HG02571 (cell line): ENCODE measurements at regions not wholly inside any gene's neighbourhood (a gene's known extent, or its start where the extent isn't known, plus 50 kb on each side); places are given as distances from the start of the nearest gene placed in this dataset.

Experiments
- ATAC-seq: cut with Tn5 transposase; IDR thresholded peaks from one replicate; pipeline ENCODE4 v1.9.1; 2021; ENCODE audit warnings: mild to moderate bottlenecking, moderate library complexity; ENCODE audit not compliant: unreplicated experiment

- no peak for ATAC-seq
Observed at GRCh38 chr21:28487455-28488070, 505.1 kb downstream of the LTN1 start.

- ATAC-seq: no peak
Observed at GRCh38 chr21:28485301-28486022, 507.2 kb downstream of the LTN1 start.

GRCh38 chr21:28483301-28484035 lies 509.2 kb downstream of the LTN1 start:
- ATAC-seq: no peak

GRCh38 chr21:28482657-28483056 lies 510.0 kb downstream of the LTN1 start:
- ATAC-seq: no peak

GRCh38 chr21:28480470-28480869 lies 512.2 kb downstream of the LTN1 start:
- ATAC-seq: no peak

- ATAC-seq: no peak
Observed at GRCh38 chr21:28473530-28474220, 519.0 kb downstream of the LTN1 start.

GRCh38 chr21:28472543-28472942 lies 520.1 kb downstream of the LTN1 start:
- peak; percentile 54 for ATAC-seq

GRCh38 chr21:28464988-28465387 lies 527.7 kb downstream of the LTN1 start:
- ATAC-seq: no peak

- ATAC-seq: no peak
Observed at GRCh38 chr21:28464095-28464494, 528.6 kb downstream of the LTN1 start.

- no peak for ATAC-seq
Observed at GRCh38 chr21:28459193-28459592, 533.5 kb downstream of the LTN1 start.

- ATAC-seq: no peak
Observed at GRCh38 chr21:28458446-28458845, 534.2 kb downstream of the LTN1 start.

GRCh38 chr21:28455253-28455600 lies 537.5 kb downstream of the LTN1 start:
- ATAC-seq: no peak

- ATAC-seq: no peak
Observed at GRCh38 chr21:28454564-28455252, 538.0 kb downstream of the LTN1 start.

GRCh38 chr21:28447462-28447861 lies 545.2 kb downstream of the LTN1 start:
- no peak for ATAC-seq

GRCh38 chr21:28445141-28445830 lies 547.4 kb downstream of the LTN1 start:
- no peak for ATAC-seq

- no peak for ATAC-seq
Observed at GRCh38 chr21:28444557-28444956, 548.1 kb downstream of the LTN1 start.

GRCh38 chr21:28444111-28444510 lies 548.6 kb downstream of the LTN1 start:
- ATAC-seq: no peak

GRCh38 chr21:28442624-28443023 lies 550.1 kb downstream of the LTN1 start:
- no peak for ATAC-seq

GRCh38 chr21:28442085-28442484 lies 550.6 kb downstream of the LTN1 start:
- ATAC-seq: no peak

GRCh38 chr21:28439788-28440187 lies 552.9 kb downstream of the LTN1 start:
- no peak for ATAC-seq
